SK-N-MC (cell line): ENCODE measurements at regions not wholly inside any gene's neighbourhood (a gene's known extent, or its start where the extent isn't known, plus 50 kb on each side); places are given as distances from the start of the nearest gene placed in this dataset.

Experiments used
- EZH2 ChIP-seq: fragments of 200-600 bp; sonication (generic); IDR thresholded peaks from one replicate; pipeline ENCODE4 v1.6.1; 2017; ENCODE audit warnings: antibody characterized with exemption
- FOXP2 ChIP-seq: optimal IDR thresholded peaks from 2 replicates; pipeline ENCODE3; 2011; ENCODE audit warnings: mild to moderate bottlenecking, moderate library complexity; ENCODE audit not compliant: insufficient read depth; ENCODE audit errors: extremely low read length, control extremely low read depth
- POLR2AphosphoS5 ChIP-seq: IDR thresholded peaks from 2 replicates; pipeline ENCODE4 v1.6.1; 2012; ENCODE audit warnings: mild to moderate bottlenecking, low read depth, low read length, borderline replicate concordance

- TF ChIP-seq EZH2 (no peak), POLR2AphosphoS5 (no peak), FOXP2 (no peak)
These were observed 159.2 kb upstream of the TUT7 start for GRCh38 chr9:86513429-86513828.
